ENCODE measurements at regions not wholly inside any gene's neighbourhood (a gene's known extent, or its start where the extent isn't known, plus 50 kb on each side); places are given as distances from the start of the nearest gene placed in this dataset.

DNA sequence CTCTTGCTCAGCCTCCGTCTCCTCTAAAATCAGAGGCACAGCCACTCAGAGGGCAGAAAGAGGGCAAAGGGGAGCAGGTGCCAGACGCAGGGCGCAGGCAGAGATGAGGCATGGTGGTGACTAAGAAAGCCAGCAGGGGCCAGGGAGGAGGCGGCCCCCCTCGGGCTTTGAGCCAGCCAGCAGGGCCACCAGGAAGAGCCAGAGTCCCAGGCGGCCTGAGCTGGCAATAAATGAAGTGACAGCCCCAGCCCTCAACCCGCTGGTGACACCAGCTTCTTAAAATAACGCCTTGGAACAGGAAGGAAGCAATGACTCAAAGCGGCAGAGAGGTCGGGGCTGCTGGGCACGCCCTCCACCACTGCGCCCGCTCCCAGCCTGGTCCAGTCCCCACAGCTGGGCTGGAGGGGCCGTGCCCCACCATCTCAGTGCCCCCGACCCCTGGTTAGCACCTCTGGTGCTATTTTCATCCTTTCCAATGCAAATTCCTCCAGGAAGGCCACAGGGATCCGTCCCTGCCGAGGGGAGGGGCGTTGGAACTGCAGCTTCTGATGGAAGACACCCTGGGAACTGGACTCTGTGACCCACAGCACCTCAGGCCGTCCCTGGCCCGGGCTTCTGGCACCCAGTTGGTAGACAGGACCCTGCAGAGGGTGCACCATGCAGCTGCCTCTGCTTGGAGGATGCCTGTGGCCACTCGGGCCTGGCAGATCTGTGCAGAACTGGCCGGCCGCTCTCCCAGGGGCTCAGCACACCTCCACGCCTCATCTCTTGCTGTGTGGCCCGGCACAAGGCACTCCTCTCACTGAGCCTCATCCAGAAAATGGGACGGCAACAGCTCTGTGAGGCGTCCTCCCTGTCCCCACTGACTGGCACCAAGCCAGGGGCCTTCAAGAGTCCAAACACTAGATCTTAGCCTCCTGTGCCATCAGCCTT, 113.7 kb downstream of the NCOR2 start:
- Histone ChIP-seq H3K4me3 (ENCODE audit: low read length) (no peak overlapping the region), H3K27me3 (ENCODE audit: control insufficient read depth, insufficient read depth, low read length) (no peaks in the 10 kb centered on the region), H3K4me1 (ENCODE audit: control insufficient read depth, insufficient read depth, low read length) (peaks cover 97% of the 10 kb centered on the region), H3K27ac (ENCODE audit: low read length) (peak overlapping the region; percentile 89), H3K9me3 (replicated peaks; ENCODE audit: control insufficient read depth, low read depth, low read length) (no peaks in the 10 kb centered on the region), H3K36me3 (ENCODE audit: control insufficient read depth, insufficient read depth, low read length) (peaks cover 57% of the 10 kb centered on the region)
- peak; percentile 93 for DNase-seq
- WGBS (ENCODE audit: insufficient coverage) = 57% methylated on average over 27 of the region's 27 CpGs

DNA sequence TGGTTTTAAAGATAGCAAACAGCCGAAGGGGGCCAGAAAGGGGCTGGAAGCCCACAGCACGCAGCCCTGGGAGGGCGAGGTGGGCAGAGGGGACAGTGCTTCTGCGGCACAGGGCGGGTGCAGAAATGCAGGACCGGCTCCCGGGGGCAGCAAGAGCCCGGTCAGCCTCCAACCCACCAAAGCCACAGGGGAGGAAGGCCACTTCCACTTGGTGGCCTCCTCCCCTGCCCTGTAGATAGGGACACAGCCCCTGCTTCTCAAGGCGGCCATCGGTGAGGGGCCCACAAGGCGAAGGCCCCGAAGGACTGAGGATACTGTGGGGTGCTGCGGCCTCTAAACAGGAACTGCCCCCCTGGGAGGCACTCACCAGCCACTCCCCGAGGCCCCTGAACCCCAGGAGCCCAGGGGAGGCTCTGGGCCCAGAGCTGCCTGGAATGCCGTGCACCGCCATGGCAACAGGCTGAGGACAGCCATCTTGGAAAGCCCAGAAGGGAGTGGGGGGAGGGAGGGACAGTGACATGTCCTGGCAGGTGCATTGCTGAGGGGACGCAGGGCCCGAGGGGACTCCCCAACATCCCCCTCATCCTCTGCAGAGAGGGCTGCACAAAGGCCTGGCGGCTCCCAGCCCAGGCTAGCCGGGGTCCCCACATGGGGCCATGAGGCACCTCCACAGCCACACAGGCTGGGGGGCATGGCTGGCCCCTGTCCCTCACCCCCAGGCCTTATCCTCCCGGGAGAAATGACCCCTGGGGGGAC, 114.7 kb downstream of the NCOR2 start:
- no peak overlapping the region for H3K4me3 ChIP-seq (ENCODE audit: low read length)
- peaks cover 61% of the 10 kb centered on the region for H3K36me3 ChIP-seq (ENCODE audit: control insufficient read depth, insufficient read depth, low read length)
- no peak for DNase-seq
- H3K4me1 ChIP-seq (ENCODE audit: control insufficient read depth, insufficient read depth, low read length) = peaks cover 87% of the 10 kb centered on the region
- H3K27ac ChIP-seq (ENCODE audit: low read length) = peak overlapping the region; percentile 89
- no peaks in the 10 kb centered on the region for H3K9me3 ChIP-seq (replicated peaks; ENCODE audit: control insufficient read depth, low read depth, low read length)
- WGBS (ENCODE audit: insufficient coverage) = 87% methylated on average over 8 of the region's 21 CpGs
- no peaks in the 10 kb centered on the region for H3K27me3 ChIP-seq (ENCODE audit: control insufficient read depth, insufficient read depth, low read length)

DNA sequence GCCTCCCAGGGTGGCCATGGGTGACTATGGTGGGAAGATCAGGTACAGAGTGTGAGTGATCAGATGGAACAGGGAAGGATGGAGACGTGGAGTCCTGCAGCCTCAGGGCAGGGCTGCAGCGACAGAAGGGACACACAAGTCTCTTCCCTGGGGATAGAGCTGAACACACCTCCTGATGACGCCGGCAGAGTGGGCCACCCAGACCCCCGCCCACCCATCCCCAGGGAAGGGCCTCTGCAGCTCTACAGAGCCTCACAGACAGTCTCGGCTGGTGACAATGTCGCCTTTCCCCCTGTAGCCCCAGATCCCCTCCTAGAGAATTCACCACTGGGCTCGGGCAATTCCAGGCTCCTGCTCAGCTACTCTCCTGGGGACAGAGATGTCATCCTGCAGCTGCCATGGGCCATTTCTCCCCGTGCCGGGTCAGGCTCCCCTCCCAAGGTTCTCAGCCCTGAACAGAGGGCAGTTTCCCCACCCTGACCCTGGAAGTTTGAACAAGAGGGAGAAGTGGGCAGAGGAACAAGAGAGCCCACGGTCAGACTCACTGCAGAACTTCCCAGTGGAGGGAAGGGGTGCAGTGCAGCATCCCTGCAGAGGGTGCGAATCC, 115.7 kb downstream of the NCOR2 start:
- DNase-seq = no peak
- peaks cover 77% of the 10 kb centered on the region for H3K4me1 ChIP-seq (ENCODE audit: control insufficient read depth, insufficient read depth, low read length)

DNA sequence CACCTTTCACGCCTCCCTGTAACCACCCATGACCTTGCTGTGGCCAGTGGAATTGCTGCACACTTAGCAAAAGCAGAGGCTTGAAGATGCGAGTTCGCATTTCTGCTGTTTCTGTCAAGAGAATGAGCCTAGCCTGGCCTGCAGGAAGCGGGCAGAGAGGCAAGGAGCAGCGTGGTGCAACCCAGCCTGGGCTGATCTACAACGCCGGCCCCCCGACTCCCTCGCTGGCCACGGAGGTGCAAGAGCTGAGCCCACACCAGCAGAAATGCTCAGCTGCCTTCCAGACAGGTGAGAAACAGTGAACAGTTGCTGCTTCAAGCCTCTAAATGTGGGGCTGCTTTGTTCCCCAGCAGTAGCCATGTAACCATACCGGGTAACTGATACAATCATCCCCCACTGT, 116.4 kb downstream of the NCOR2 start:
- Histone ChIP-seq H3K9me3 (replicated peaks; ENCODE audit: control insufficient read depth, low read depth, low read length) (no peaks in the 10 kb centered on the region), H3K27ac (ENCODE audit: low read length) (peak overlapping the region; percentile 17), H3K4me1 (ENCODE audit: control insufficient read depth, insufficient read depth, low read length) (peaks cover 75% of the 10 kb centered on the region), H3K27me3 (ENCODE audit: control insufficient read depth, insufficient read depth, low read length) (no peaks in the 10 kb centered on the region), H3K4me3 (ENCODE audit: low read length) (no peak overlapping the region), H3K36me3 (ENCODE audit: control insufficient read depth, insufficient read depth, low read length) (peaks cover 59% of the 10 kb centered on the region)
- DNase-seq = no peak
- 80% methylated on average over 10 of the region's 11 CpGs for whole genome bisulfite sequencing (ENCODE audit: insufficient coverage)

More for the DNA sequence above, 115.7 kb downstream of the NCOR2 start:
- Histone ChIP-seq H3K36me3 (ENCODE audit: control insufficient read depth, insufficient read depth, low read length) (peaks cover 63% of the 10 kb centered on the region), H3K4me3 (ENCODE audit: low read length) (no peak overlapping the region), H3K27me3 (ENCODE audit: control insufficient read depth, insufficient read depth, low read length) (no peaks in the 10 kb centered on the region), H3K9me3 (replicated peaks; ENCODE audit: control insufficient read depth, low read depth, low read length) (no peaks in the 10 kb centered on the region), H3K27ac (ENCODE audit: low read length) (peak overlapping the region; percentile 17)
- 59% methylated on average over 8 of the region's 12 CpGs for WGBS (ENCODE audit: insufficient coverage)

DNA sequence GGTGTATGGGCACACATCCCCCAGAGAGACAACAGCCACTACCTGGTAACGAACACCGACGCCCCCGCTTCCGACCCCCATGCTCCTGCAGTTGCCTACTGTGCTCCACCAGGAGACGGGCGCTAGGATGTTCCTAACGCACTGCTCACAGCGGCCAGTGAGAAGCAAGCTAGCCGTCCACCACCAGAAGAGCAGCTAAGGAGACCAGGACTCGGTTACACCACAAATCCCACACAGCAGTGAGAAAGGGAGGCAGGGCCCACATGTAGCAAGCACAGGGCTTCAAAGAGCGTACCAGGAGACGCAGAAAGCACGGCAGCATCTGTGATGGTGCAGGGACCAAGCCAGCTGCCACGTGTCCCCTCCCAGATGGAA, 117.0 kb downstream of the NCOR2 start:
- Histone ChIP-seq H3K4me1 (ENCODE audit: control insufficient read depth, insufficient read depth, low read length) (peaks cover 71% of the 10 kb centered on the region), H3K36me3 (ENCODE audit: control insufficient read depth, insufficient read depth, low read length) (peaks cover 60% of the 10 kb centered on the region)

DNA sequence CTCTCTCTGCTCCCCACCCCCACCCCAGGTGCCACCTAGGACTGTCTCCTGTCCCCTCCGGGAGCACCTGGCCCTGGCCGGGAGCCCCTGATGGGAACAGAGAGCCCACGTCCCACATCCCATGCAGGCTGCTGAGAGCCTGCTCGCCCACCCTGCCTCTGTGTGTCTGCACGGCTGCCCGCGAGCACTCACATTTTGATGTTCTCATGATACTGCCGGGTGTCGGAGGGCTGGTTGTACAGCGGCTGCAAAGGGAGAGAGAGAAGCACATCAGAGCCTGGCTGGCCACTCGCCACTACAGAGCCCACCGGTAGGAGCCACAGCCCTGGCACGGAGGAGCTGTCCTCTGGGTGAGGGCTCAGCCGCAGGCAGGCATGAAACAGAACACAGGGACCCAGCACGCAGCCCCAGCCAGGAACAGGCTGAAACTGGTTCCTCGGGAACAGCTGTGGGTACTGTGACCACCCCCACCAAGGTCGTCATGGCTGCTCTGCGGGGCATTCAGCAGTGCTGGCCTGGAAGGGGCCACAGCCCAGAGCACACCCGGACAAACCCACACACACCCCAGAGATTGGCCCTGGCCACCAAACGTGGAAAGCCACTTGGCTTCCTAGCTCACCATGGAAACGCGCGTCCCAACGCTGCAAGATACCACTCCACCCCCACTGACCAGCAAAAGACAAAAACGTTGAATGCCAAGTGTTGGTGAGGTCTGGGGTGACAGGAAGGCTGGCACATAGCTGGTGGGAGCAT, 117.6 kb downstream of the NCOR2 start:
- peak overlapping the region; percentile 78 for H3K27ac ChIP-seq (ENCODE audit: low read length)
- 67% methylated on average over 18 of the region's 25 CpGs for WGBS (ENCODE audit: insufficient coverage)
- no peaks in the 10 kb centered on the region for H3K27me3 ChIP-seq (ENCODE audit: control insufficient read depth, insufficient read depth, low read length)
- peak; percentile 72 for DNase-seq
- H3K4me1 ChIP-seq (ENCODE audit: control insufficient read depth, insufficient read depth, low read length) = peaks cover 71% of the 10 kb centered on the region
- peaks cover 61% of the 10 kb centered on the region for H3K36me3 ChIP-seq (ENCODE audit: control insufficient read depth, insufficient read depth, low read length)
- H3K4me3 ChIP-seq (ENCODE audit: low read length) = no peak overlapping the region
- H3K9me3 ChIP-seq (replicated peaks; ENCODE audit: control insufficient read depth, low read depth, low read length) = no peaks in the 10 kb centered on the region

More for the DNA sequence above, 117.0 kb downstream of the NCOR2 start:
- Histone ChIP-seq H3K9me3 (replicated peaks; ENCODE audit: control insufficient read depth, low read depth, low read length) (no peaks in the 10 kb centered on the region), H3K27me3 (ENCODE audit: control insufficient read depth, insufficient read depth, low read length) (no peaks in the 10 kb centered on the region), H3K4me3 (ENCODE audit: low read length) (no peak overlapping the region), H3K27ac (ENCODE audit: low read length) (peak overlapping the region; percentile 78)
- 89% methylated on average over 14 of the region's 15 CpGs for WGBS (ENCODE audit: insufficient coverage)
- no peak for DNase-seq

DNA sequence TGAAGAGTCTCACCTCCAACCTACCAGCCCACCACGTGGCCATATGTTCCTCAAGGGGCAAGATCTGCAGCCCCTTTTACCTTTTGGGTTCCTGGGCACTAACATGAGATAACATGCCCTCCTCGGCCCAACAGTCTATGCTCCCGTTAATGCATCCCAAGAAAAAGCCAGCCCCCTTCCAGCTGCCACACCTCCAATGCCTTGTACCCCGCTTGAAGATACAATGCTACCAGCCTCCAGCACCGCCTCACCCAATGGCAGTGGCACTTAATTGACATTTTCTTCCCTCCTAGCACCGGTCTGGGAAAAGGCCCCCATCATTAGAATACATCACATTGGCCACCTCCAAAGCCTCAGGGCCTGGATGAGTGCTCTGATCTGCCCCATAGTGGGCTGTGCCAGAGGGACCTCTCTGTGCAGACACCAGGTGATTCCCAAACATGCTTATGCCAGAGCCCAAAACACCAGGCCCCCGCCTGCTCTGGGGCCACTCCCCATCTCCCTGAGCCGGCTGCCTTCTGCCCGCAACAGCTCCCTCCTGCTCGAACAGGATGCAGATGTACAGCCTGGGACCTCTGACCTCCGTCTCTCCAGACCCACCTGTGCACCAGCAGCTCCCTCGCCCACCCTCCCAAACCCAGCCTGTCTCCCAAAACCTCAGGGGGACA, 118.3 kb downstream of the NCOR2 start:
- no peak for DNase-seq
- Histone ChIP-seq H3K27me3 (ENCODE audit: control insufficient read depth, insufficient read depth, low read length) (no peaks in the 10 kb centered on the region), H3K4me1 (ENCODE audit: control insufficient read depth, insufficient read depth, low read length) (peaks cover 66% of the 10 kb centered on the region), H3K4me3 (ENCODE audit: low read length) (no peak overlapping the region), H3K27ac (ENCODE audit: low read length) (peak overlapping the region; percentile 78), H3K36me3 (ENCODE audit: control insufficient read depth, insufficient read depth, low read length) (peaks cover 68% of the 10 kb centered on the region), H3K9me3 (replicated peaks; ENCODE audit: control insufficient read depth, low read depth, low read length) (no peaks in the 10 kb centered on the region)
- WGBS (ENCODE audit: insufficient coverage) = 86% methylated on average over 9 of the region's 12 CpGs

DNA sequence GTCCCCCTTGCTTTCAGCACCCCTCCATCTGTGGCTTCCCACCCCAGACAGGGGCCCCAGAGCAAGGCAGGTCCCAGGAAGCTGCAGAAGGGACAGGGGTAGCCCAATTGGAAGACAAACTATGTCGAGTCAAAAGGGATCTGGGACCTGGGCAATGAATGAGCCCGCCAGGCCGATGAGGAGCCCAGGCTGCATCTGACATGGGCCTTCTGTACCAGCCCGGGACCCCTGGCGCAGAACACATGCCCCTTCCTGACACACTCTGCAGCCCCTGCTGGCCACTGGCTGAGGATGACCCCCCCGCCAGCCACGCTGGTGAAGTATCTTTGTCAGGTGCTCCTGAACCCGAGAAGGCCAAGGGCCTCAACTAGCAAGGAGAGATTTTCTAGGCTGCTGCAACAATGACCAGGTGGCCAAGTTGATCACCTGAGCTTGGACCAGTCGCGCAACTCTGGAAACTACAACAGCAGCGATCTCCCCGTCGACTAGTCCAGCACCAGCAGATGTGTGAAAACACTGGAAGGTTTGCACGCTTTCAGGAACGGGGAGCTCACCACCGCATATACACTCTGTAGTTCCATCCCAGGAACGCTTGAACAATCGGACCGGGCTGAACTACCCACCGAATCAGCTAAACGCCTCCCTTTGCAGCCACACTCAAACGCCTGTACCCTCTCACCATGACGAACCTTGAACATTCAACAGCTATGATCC, 119.0 kb downstream of the NCOR2 start:
- Histone ChIP-seq H3K36me3 (ENCODE audit: control insufficient read depth, insufficient read depth, low read length) (peaks cover 72% of the 10 kb centered on the region), H3K27ac (ENCODE audit: low read length) (no peak overlapping the region), H3K4me3 (ENCODE audit: low read length) (no peak overlapping the region), H3K9me3 (replicated peaks; ENCODE audit: control insufficient read depth, low read depth, low read length) (no peaks in the 10 kb centered on the region), H3K27me3 (ENCODE audit: control insufficient read depth, insufficient read depth, low read length) (no peaks in the 10 kb centered on the region), H3K4me1 (ENCODE audit: control insufficient read depth, insufficient read depth, low read length) (peaks cover 59% of the 10 kb centered on the region)
- DNase-seq = no peak
- 83% methylated on average over 22 of the region's 23 CpGs for WGBS (ENCODE audit: insufficient coverage)

DNA sequence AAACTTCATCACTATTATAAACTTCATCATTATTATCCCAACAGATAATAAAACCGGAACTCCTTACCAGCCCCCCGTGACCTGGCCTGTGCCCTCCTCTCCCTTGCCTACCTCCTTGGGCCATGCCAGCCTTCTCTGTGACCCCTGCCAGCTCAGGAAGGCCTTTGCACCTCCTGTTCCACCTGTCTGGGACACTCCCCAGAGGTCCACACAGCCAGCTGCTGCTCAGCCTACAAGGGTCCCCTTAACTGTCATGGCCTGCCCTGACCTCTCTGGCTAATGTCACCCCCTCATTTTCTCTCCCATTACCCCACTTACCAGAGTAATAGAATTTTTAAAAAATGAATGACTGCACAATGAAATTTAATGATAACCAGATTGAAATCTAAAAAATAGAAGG, 121.0 kb downstream of the NCOR2 start:
- H3K27ac ChIP-seq (ENCODE audit: low read length) = no peak overlapping the region
- DNase-seq = no peak
- H3K27me3 ChIP-seq (ENCODE audit: control insufficient read depth, insufficient read depth, low read length) = no peaks in the 10 kb centered on the region
- peaks cover 48% of the 10 kb centered on the region for H3K4me1 ChIP-seq (ENCODE audit: control insufficient read depth, insufficient read depth, low read length)
- no peak overlapping the region for H3K4me3 ChIP-seq (ENCODE audit: low read length)
- 85% methylated on average over 2 of the region's 2 CpGs for WGBS (ENCODE audit: insufficient coverage)
- H3K36me3 ChIP-seq (ENCODE audit: control insufficient read depth, insufficient read depth, low read length) = peaks cover 76% of the 10 kb centered on the region
- no peaks in the 10 kb centered on the region for H3K9me3 ChIP-seq (replicated peaks; ENCODE audit: control insufficient read depth, low read depth, low read length)
